Panc1 (cell line): ENCODE measurements at regions not wholly inside any gene's neighbourhood (a gene's known extent, or its start where the extent isn't known, plus 50 kb on each side); places are given as distances from the start of the nearest gene placed in this dataset.

Source experiments
- ATAC-seq: fragments of 200-7000 bp; cut with Tn5 transposase; 2 replicates; pipeline ENCODE4 v1.9.1; 2020; ENCODE audit warnings: mild to moderate bottlenecking, moderate library complexity
- BruUV-seq: library from RNA; stranded (reverse); fragments of 400-500 nt; replicated peaks from 2 replicates; lab custom pipeline; 2021; lab: Mats Ljungman, UMichigan
- CTCF ChIA-PET: fragments of 300-600 bp; sonication (Branson Sonifier 250); formaldehyde crosslinking; loops from one replicate; lab custom pipeline; 2022; ENCODE audit warnings: antibody characterized with exemption; lab: Charles Lee
- POLR2A ChIA-PET: fragments of 300-600 bp; sonication (Branson Sonifier 250); formaldehyde crosslinking; loops from one replicate; lab custom pipeline; 2022; ENCODE audit warnings: antibody characterized with exemption; lab: Charles Lee
- DNase-seq: peaks from one replicate; pipeline ENCODE4 v3.0.0-alpha.2; 2010; ENCODE audit warnings: low read depth, low spot score
- H3K27ac ChIP-seq: 2 replicates; pipeline ENCODE4 v1.5.1; 2011; ENCODE audit warnings: mild to moderate bottlenecking, low read length, inconsistent platforms
- H3K27me3 ChIP-seq: fragments of 200-500 bp; sonication (Bioruptor generic); 2 replicates; pipeline ENCODE4 v1.6.0; 2014; ENCODE audit warnings: low read length, inconsistent platforms; ENCODE audit not compliant: control insufficient read depth, insufficient read depth
- H3K36me3 ChIP-seq: fragments of 200-500 bp; sonication (Bioruptor generic); 2 replicates; pipeline ENCODE4 v1.5.1; 2014; ENCODE audit warnings: inconsistent platforms, mild to moderate bottlenecking, low read length, moderate library complexity; ENCODE audit not compliant: control insufficient read depth, insufficient read depth
- H3K4me1 ChIP-seq: 2 replicates; pipeline ENCODE4 v1.5.1; 2011; ENCODE audit warnings: inconsistent platforms, mild to moderate bottlenecking, low read length, moderate library complexity; ENCODE audit not compliant: control insufficient read depth, insufficient read depth
- H3K4me3 ChIP-seq, 2 experiments: 2 replicates each; pipeline ENCODE4 v1.5.1; 2011 to 2012; ENCODE audit warnings: low read depth in 2 of 2, low read length in 2 of 2, mild to moderate bottlenecking in 2 of 2, inconsistent platforms in 1 of 2, moderate library complexity in 1 of 2
- H3K9me3 ChIP-seq: fragments of 200-500 bp; sonication (Bioruptor generic); 2 replicates; pipeline ENCODE4 v1.5.1; 2014; ENCODE audit warnings: low read depth, mild to moderate bottlenecking, inconsistent platforms, low read length, moderate library complexity; ENCODE audit not compliant: control insufficient read depth, insufficient read depth
- POLR2AphosphoS5 ChIP-seq: IDR thresholded peaks from 2 replicates; pipeline ENCODE4 v1.6.1; 2012; ENCODE audit warnings: mild to moderate bottlenecking, low read depth, low read length, moderate library complexity
- SIN3A ChIP-seq: IDR thresholded peaks from 2 replicates; pipeline ENCODE4 v1.6.1; 2012; ENCODE audit warnings: low read depth, mild to moderate bottlenecking, low read length, moderate library complexity, borderline replicate concordance; ENCODE audit not compliant: insufficient read depth
- TCF7L2 ChIP-seq: IDR thresholded peaks from 2 replicates; pipeline ENCODE4 v1.6.1; 2011; ENCODE audit warnings: mild to moderate bottlenecking, low read depth, low read length, inconsistent platforms
- in situ Hi-C: cut with HindIII; loops from 2 replicates; pipeline ENCODE4 v1.10.0; 2016; ENCODE audit warnings: low sequenced_read_pairs, low pct_unique_long_range_greater_than_20kb
- intact Hi-C: fragments of 100-400 bp; cut with micrococcal nuclease; formaldehyde crosslinking; loops from one replicate; pipeline ENCODE4 v1.10.0; 2022; ENCODE audit not compliant: unreplicated experiment
- TF ChIP-seq, protein P1 (sequence below), 2 experiments: IDR thresholded peaks; 2 replicates each; pipeline ENCODE4 v1.6.1; 2011 to 2012; ENCODE audit warnings: low read depth in 2 of 2, control low read depth in 1 of 2, low read length in 1 of 2, mild to moderate bottlenecking in 1 of 2, moderate library complexity in 1 of 2; ENCODE audit not compliant: insufficient read depth in 1 of 2
- TF ChIP-seq, protein P2 (sequence below): fragments of 450-650 bp; IDR thresholded peaks from 2 replicates; pipeline ENCODE4 v1.5.1; 2017; ENCODE audit warnings: mild to moderate bottlenecking

DNA sequence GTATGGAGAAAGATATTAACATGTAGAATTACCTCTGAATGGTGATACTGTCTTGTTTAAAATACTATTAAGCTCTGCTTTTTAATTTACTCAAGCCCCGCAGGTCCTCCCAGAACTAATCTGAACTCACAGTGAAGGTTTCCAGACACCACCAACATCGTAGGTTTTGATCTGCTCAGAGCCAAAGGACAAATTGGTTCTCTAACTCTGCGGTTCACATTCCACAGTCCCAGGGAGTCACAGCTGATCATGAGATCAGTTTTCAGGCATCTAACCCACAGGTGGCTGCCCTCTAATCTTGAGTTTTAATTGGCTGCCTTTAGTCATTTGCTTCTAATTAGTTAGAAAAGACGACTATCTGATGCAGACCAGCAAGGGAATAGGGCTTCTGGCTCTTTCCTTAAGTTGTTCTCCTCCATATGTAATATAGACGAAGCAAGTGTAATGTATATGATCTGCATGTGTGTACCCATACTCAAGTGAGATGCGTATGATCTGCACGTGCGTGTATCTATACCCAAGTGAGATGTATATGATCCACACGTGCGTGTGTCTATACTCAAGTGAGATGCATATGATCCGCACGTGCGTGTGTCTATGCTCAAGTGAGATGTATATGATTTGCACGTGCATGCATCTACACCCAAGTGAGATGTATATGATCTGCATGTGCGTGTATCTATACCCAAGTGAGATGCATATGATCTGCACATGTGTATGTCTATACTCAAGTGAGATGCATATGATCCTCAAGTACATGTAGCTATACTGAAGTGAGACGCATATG is 331.5 kb upstream of the NPVF start:
- in situ Hi-C loops, result no loop called here

DNA sequence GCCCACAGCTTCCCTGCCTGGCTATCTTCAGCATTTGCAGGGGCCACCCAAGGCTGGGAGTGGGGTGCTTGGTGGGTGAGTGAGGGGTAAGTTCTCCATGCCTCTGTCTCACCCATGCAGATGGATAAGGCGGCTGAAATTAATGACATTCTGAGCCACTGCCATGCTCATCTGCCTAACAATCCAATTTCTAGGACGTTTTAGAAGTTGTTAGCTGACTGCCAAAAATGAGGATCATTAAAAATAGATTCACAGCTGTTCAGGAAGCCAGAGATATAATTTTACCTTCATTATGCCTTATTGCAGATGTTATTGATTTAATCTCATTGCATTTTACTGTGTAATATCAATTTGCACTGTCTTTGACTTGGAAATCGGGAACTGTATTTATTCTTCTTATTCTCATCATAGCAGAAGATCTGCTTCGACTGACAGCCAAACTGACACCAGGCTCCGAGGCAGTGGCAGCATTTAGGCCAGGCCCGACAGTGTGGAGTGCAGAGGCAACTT is 334.4 kb upstream of the NPVF start:
- intact Hi-C loops (no loop called here), in situ Hi-C loops (no loop called here)
- no peak for TF ChIP-seq POLR2AphosphoS5
- no peak for TF ChIP-seq SIN3A
- TF ChIP-seq, protein P1, sequence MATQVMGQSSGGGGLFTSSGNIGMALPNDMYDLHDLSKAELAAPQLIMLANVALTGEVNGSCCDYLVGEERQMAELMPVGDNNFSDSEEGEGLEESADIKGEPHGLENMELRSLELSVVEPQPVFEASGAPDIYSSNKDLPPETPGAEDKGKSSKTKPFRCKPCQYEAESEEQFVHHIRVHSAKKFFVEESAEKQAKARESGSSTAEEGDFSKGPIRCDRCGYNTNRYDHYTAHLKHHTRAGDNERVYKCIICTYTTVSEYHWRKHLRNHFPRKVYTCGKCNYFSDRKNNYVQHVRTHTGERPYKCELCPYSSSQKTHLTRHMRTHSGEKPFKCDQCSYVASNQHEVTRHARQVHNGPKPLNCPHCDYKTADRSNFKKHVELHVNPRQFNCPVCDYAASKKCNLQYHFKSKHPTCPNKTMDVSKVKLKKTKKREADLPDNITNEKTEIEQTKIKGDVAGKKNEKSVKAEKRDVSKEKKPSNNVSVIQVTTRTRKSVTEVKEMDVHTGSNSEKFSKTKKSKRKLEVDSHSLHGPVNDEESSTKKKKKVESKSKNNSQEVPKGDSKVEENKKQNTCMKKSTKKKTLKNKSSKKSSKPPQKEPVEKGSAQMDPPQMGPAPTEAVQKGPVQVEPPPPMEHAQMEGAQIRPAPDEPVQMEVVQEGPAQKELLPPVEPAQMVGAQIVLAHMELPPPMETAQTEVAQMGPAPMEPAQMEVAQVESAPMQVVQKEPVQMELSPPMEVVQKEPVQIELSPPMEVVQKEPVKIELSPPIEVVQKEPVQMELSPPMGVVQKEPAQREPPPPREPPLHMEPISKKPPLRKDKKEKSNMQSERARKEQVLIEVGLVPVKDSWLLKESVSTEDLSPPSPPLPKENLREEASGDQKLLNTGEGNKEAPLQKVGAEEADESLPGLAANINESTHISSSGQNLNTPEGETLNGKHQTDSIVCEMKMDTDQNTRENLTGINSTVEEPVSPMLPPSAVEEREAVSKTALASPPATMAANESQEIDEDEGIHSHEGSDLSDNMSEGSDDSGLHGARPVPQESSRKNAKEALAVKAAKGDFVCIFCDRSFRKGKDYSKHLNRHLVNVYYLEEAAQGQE (IDR thresholded peaks at IDR 0.05; ENCODE audit: insufficient read depth in 1 of 2, low read depth in 2 of 2, low read length in 1 of 2), result no peak
- TF ChIP-seq, protein P2, sequence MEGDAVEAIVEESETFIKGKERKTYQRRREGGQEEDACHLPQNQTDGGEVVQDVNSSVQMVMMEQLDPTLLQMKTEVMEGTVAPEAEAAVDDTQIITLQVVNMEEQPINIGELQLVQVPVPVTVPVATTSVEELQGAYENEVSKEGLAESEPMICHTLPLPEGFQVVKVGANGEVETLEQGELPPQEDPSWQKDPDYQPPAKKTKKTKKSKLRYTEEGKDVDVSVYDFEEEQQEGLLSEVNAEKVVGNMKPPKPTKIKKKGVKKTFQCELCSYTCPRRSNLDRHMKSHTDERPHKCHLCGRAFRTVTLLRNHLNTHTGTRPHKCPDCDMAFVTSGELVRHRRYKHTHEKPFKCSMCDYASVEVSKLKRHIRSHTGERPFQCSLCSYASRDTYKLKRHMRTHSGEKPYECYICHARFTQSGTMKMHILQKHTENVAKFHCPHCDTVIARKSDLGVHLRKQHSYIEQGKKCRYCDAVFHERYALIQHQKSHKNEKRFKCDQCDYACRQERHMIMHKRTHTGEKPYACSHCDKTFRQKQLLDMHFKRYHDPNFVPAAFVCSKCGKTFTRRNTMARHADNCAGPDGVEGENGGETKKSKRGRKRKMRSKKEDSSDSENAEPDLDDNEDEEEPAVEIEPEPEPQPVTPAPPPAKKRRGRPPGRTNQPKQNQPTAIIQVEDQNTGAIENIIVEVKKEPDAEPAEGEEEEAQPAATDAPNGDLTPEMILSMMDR, result no peak
- TF ChIP-seq TCF7L2, result no peak
- no peaks in the 10 kb centered on the region for H3K36me3 ChIP-seq
- POLR2A ChIA-PET, result no interaction called here
- no TSS peak for BruUV-seq
- ATAC-seq, result no peak
- H3K4me3 ChIP-seq, result no peak overlapping the region
- no peaks in the 10 kb centered on the region for H3K9me3 ChIP-seq
- no peaks in the 10 kb centered on the region for H3K4me1 ChIP-seq
- CTCF ChIA-PET, result no interaction called here
- H3K27me3 ChIP-seq, result peaks cover 18% of the 10 kb centered on the region
- DNase-seq, result no peak
- no peak overlapping the region for H3K27ac ChIP-seq

More for the DNA sequence above, 331.5 kb upstream of the NPVF start:
- intact Hi-C loops, result no loop called here
- Histone ChIP-seq H3K27ac (no peak overlapping the region), H3K36me3 (no peaks in the 10 kb centered on the region), H3K9me3 (no peaks in the 10 kb centered on the region), H3K27me3 (peaks cover 16% of the 10 kb centered on the region; the same call in 1 of the 2 replicates), H3K4me1 (no peaks in the 10 kb centered on the region), H3K4me3 (no peak overlapping the region)
- POLR2A ChIA-PET, result no interaction called here
- BruUV-seq, result no TSS peak
- ATAC-seq, result no peak
- TF ChIP-seq POLR2AphosphoS5, result no peak
- TF ChIP-seq SIN3A, result no peak
- no peak for TF ChIP-seq TCF7L2
- CTCF ChIA-PET, result no interaction called here
- DNase-seq, result no peak
